DMS53 (cell line): ENCODE measurements at regions not wholly inside any gene's neighbourhood (a gene's known extent, or its start where the extent isn't known, plus 50 kb on each side); places are given as distances from the start of the nearest gene placed in this dataset.

Experiments
- DNase-seq: peaks from one replicate; lab custom pipeline; 2025; lab: John Stamatoyannopoulos, UW

DNA sequence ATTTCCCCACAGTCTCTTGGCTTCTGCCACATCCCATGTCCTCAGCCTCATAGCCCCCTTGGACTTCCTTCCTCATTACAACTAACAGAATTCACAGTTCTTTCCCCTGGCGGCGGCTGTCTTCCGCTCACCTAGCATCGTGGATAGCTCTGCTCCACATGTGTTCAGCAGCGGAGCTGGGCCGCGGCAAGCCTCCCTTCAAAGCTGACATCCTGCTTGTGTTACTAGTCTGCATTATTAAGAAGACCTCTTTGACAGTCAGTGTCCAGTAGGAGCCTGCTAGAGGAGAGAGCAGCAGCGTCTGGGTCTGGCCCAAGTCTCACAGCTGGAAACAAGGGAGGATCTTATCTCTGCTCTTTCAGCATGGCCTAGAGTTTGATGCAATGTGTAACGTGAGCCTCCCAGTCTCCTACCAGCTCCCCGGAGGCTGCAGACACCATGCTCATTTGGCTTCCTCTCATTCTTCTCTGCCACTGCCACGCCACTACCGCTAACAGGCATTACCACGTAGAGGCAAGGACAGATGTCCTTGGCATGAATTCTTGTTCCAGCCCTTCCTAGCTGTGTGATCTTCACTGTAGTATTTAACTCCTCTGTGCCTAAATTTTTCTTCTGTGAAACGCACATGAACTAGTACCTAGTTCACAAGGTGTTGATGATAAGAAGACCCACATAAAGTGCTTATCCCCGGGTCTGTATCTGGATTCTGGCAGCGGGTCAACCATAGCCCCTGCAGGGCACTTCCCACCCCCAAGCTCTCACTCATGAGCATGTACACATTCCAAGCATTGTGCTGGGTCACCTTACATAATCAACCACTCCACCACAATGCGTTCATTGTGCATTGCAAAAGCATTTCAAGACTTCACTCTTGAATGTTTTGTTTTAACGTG, 107.1 kb upstream of the BACH2 start:
- DNase-seq = no peak

GRCh38 chr6:90402831-90403192, 106.2 kb upstream of the BACH2 start:
- no peak for DNase-seq

DNA sequence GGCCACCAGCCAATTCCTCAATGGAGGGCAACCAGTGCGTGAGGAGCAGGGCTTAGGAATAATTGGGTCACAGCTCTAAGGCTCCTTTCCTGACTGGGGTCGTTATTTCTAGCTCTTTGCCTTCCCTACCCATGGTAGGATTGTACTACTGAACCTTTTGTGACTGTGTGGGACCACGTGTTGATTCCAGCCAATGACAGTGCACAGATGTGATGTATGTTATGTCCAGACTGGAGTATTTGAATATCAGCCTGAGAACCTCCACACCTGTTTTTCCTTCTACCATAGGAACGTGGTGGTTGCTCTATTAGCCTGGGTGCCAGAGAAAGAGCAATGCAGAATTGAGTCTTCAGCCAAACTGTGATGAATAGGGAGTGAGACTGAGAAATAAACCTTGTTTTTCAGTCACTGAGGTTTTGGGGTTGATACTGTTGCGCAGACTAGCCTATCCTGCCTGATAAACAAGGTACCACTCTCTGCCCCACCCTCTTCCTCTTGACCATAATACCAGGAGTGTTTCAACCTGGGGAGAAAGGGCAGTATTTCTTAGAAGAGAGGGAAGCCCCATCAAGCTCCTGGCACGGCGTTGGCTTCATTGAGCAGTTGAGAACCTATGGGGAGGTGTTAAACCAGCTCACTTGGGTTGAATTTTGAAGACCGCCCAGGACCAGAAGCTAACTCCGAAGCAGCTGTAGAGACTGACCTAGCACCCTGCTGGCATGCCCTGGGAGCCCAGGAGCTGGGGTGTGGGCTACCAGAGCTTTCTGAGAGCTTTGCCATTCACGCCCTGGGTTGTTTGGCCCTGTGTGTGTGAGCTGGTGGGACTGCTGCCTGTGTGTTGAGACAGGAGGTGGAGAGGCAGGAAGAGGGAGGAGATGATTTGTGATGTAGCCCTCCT, 105.5 kb upstream of the BACH2 start:
- peak; percentile 13 for DNase-seq

- no peak for DNase-seq
Observed at GRCh38 chr6:90399970-90400369, 103.3 kb upstream of the BACH2 start.

GRCh38 chr6:90397929-90398674, 101.5 kb upstream of the BACH2 start:
- DNase-seq = peak; percentile 58

GRCh38 chr6:90397047-90397446, 100.4 kb upstream of the BACH2 start:
- no peak for DNase-seq

GRCh38 chr6:90393232-90393884, 96.7 kb upstream of the BACH2 start:
- DNase-seq = peak; percentile 66

GRCh38 chr6:90390379-90390778, 93.7 kb upstream of the BACH2 start:
- no peak for DNase-seq

DNA sequence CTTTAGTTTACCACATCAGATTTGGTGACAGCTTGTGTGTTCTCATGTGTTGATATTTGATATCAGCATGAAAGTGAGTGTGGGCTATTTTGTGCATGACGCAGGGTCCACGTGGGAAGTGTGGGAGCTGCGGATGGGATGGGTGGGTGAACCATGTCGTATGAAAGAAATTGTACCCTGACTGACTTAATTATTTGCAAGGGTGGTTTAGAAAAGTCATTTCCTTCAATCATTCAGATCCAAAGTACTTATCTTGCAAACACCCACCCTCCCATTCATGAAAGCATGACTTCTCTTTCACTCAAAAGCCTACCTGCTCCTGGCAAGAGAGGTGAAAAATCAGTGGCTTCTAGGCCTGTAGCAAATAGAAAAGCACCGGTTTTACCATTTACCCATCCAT, 91.8 kb upstream of the BACH2 start:
- no peak for DNase-seq

- DNase-seq = no peak
Observed at GRCh38 chr6:90387826-90388225, 91.2 kb upstream of the BACH2 start.

- DNase-seq = no peak
Observed at GRCh38 chr6:90387383-90387775, 90.7 kb upstream of the BACH2 start.

- DNase-seq = no peak
Observed at GRCh38 chr6:90386399-90387382, 90.0 kb upstream of the BACH2 start.

DNA sequence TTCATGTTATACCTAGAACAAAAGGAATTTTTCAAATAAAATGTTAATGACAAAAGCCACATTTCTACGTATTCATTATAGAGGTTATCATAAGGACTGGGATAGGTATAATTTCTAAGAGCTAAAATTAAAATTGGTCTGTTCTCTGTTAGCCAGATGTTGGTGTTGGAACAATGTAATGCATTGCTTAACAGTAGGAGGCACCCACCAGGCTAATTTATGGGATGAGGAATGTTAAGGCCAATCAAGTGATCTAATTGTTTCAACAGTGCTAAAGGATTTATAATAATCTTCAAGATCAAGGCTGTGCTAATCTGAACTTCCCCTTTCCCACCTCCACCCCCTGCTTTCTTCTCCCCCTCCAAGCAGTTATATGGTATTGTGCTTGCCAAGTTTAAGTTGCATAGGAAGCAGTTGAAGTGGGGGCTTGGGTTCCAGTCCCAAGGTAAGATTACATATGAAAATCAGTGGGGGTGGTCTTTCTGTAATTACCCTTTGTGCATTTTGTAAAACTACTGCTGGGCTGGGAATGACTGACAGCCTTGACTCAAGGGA, 89.2 kb upstream of the BACH2 start:
- no peak for DNase-seq

DNA sequence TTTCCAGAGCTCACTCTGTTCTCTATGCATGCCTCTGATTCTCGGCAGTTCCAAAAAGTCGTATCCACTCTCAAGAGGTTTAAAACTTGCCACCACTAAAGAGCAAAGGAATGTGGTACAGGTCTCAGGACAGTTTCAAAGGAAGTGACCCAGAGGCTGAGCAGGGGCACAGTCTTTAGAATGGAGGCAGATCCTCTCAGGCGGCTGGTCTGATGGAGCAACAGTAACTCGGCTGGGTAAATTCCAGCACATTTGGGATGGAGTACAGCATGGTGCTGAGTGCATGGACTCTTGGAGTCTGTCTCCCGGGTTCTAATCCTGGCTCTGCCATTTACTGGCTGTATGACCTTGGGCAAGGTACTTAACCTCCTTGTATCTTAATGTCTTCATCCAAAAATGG, 88.1 kb upstream of the BACH2 start:
- no peak for DNase-seq

DNA sequence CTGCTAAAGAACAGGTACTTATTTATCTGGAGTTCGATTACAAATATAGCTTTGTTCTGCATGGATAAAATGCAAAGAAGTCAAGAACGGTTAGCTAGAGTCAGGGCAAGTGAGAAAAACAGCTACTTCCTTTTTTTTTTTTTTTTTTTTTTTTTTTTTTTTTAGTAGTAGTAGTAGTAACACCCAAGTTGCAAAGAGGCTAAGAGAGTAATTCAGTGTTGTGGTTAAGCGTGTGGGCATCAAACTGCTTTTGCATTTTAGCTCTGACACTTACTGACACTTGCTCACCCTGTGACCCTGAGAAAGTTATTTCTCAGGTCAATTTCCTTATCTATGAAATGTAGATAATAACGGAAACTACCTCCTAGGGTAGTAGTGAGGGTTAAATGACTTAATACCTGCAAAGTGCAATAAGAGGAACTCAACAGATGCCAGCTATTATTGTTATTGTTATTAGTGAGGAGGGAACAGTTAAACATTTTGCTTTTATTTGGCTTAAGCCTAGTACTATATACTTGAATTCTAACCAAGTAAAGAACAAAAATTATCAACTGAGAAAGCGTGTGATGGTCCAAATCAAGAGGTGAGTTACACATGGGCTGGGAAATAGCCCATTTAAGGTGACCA, 86.7 kb upstream of the BACH2 start:
- no peak for DNase-seq

GRCh38 chr6:90382760-90383159, 86.1 kb upstream of the BACH2 start:
- DNase-seq = no peak

DNA sequence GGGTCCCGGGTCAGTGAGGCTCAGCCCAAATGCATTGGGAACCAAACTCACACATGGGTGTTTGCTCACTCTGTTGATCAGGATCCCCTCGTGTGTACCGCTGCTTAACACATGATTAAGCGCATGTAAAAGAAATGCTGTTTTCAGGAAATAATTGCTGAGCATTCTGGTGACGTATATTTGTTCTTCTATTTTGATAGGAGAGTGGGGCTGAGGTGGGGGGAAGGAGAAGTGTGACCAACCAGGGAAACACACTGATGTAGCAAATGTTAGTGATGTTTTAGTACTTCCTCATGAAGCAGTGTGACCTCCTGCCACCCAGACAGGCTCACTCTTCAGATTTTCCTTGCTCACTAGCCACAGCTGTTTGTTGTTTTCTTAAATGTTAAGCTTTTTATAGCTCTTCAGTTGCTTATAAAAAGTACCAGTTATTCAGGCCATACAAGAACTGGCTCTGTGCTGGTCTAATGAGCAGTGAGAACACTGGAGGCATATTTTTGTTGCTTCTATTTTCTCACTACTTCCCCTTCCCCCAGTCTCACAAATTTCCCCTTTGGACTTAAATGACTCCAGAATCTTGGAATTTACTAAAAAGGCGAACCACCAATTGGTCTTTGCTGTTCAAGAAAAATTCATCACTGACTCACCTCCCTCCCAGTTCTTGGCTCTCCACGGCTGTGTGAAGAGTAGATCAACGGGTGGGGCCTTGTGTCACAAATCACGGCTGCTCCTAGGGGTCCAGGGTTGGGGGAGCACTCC, 79.2 kb upstream of the BACH2 start:
- no peak for DNase-seq

GRCh38 chr6:90374201-90374600, 77.6 kb upstream of the BACH2 start:
- no peak for DNase-seq

GRCh38 chr6:90372885-90373284, 76.2 kb upstream of the BACH2 start:
- no peak for DNase-seq
